ENCODE measurements at regions not wholly inside any gene's neighbourhood (a gene's known extent, or its start where the extent isn't known, plus 50 kb on each side); places are given as distances from the start of the nearest gene placed in this dataset.
A peak's percentile ranks its signal among the peaks of the same experiment; 100 is the strongest.

GRCh38 chr18:78920456-78921138, 59.0 kb upstream of the SALL3 start:
- Histone ChIP-seq H3K4me1 (ENCODE audit: insufficient read depth, low read length) (no peaks in the 10 kb centered on the region), H3K4me2 (ENCODE audit: low read depth, low read length) (no peak overlapping the region), H3K27ac (ENCODE audit: extremely low read length, insufficient read depth, low read length) (no peak overlapping the region), H3K9ac (ENCODE audit: insufficient read depth, low read depth, low read length) (no peak overlapping the region), H3K79me2 (ENCODE audit: insufficient read depth, low read length) (no peaks in the 10 kb centered on the region), H3K27me3 (ENCODE audit: control insufficient read depth in 1 of 2, insufficient read depth in 2 of 2, low read length in 2 of 2) (peaks cover 1 to 16% of the 10 kb centered on the region in 2 experiments; a peak in 4 of 5 replicates), H3K4me3 (replicated peaks in 1 of 3; ENCODE audit: insufficient read depth in 1 of 3, low read depth in 2 of 3, low read length in 3 of 3) (no peak overlapping the region), H3K36me3 (replicated peaks in 1 of 2; ENCODE audit: control insufficient read depth in 1 of 2, insufficient read depth in 2 of 2, low read length in 2 of 2) (no peaks in the 10 kb centered on the region), H2AFZ (ENCODE audit: low read length) (no peak overlapping the region), H4K20me1 (ENCODE audit: insufficient read depth, low read length) (no peaks in the 10 kb centered on the region; the same call in 1 of the 2 replicates), H3K9me3 (ENCODE audit: low read length) (no peaks in the 10 kb centered on the region)
- intact Hi-C loops (cut with micrococcal nuclease; ENCODE audit: unreplicated experiment) (no loop called here), in situ Hi-C loops (cut with HindIII; ENCODE audit: extremely low pct_ligation_motif_present, low pct_unique_long_range_greater_than_20kb) (no loop called here)
- 10% methylated on average over 17 of the region's 17 CpGs for WGBS (ENCODE audit: low lambda C conversion rate)
- DNase-seq (ENCODE audit: low spot score) (no peak), ATAC-seq (no peak), FAIRE-seq (no peak)
- no TSS peak for BruUV-seq (replicated peaks)
- TF ChIP-seq RERE (CRISPR knock-in tag; IDR thresholded peaks at IDR 0.05; ENCODE audit: low read depth) = no peak
- TF ChIP-seq PAWR (CRISPR knock-in tag; IDR thresholded peaks at IDR 0.05; ENCODE audit: borderline replicate concordance) = no peak
- no peak for TF ChIP-seq ZNF17 (CRISPR knock-in tag; IDR thresholded peaks at IDR 0.05)
- no peak for TF ChIP-seq CCAR2 (optimal IDR thresholded peaks at IDR 0.05; ENCODE audit: low read depth, low read length)
- TF ChIP-seq ZNF101 (CRISPR knock-in tag; IDR thresholded peaks at IDR 0.05; ENCODE audit: borderline replicate concordance, low read depth) = no peak
- TF ChIP-seq MNT (IDR thresholded peaks at IDR 0.05) = peak; percentile 98
- TF ChIP-seq ZNF749 (CRISPR knock-in tag; IDR thresholded peaks at IDR 0.05; ENCODE audit: borderline replicate concordance) = no peak
- no peak for TF ChIP-seq GATAD2A (CRISPR knock-in tag; IDR thresholded peaks at IDR 0.05)
- ChIA-PET CTCF (ENCODE audit: low intra/inter-chr PET ratio, low total read pairs) (no interaction called here), POLR2A (no interaction called here)

All from HepG2 (cell line).